Activated CD4-positive, alpha-beta T cell treated with anti-CD3 and anti-CD28 coated beads, Interleukin-2, amount 10 ng/mL, durations not matched to agents 7 days and 5 days (primary cell): ENCODE measurements at regions not wholly inside any gene's neighbourhood (a gene's known extent, or its start where the extent isn't known, plus 50 kb on each side); places are given as distances from the start of the nearest gene placed in this dataset.

Source experiments
- CTCF ChIA-PET: fragments of 350-600 bp; sonication (Branson Sonifier 250); formaldehyde crosslinking; loops from one replicate; lab custom pipeline; 2021; ENCODE audit warnings: antibody characterized with exemption; lab: Charles Lee
- POLR2A ChIA-PET: fragments of 350-600 bp; sonication (Branson Sonifier 250); formaldehyde crosslinking; loops from one replicate; lab custom pipeline; 2021; ENCODE audit warnings: antibody characterized with exemption; lab: Charles Lee
- DNase-seq: peaks from one replicate; pipeline ENCODE4 v3.0.0-alpha.2; 2020
- H3K27ac Mint-ChIP-seq: one replicate; pipeline ENCODE4 v1.8.0; 2021; ENCODE audit warnings: mild to moderate bottlenecking, moderate library complexity, mixed read lengths
- H3K27me3 Mint-ChIP-seq: one replicate; pipeline ENCODE4 v1.8.0; 2021; ENCODE audit warnings: mixed read lengths
- H3K36me3 Mint-ChIP-seq: one replicate; pipeline ENCODE4 v1.8.0; 2021; ENCODE audit warnings: low read depth, mixed read lengths
- H3K4me1 Mint-ChIP-seq: one replicate; pipeline ENCODE4 v1.8.0; 2021; ENCODE audit warnings: mixed read lengths
- H3K4me3 Mint-ChIP-seq: one replicate; pipeline ENCODE4 v1.8.0; 2021; ENCODE audit warnings: mild to moderate bottlenecking, moderate library complexity, mixed read lengths
- H3K9me3 Mint-ChIP-seq: one replicate; pipeline ENCODE4 v1.8.0; 2021; ENCODE audit warnings: mixed read lengths

- ChIA-PET CTCF (no interaction called here), POLR2A (no interaction called here)
- H3K36me3 Mint-ChIP-seq, result no peaks in the 10 kb centered on the region
- H3K9me3 Mint-ChIP-seq, result no peaks in the 10 kb centered on the region
- H3K4me1 Mint-ChIP-seq, result no peaks in the 10 kb centered on the region
- no peaks in the 10 kb centered on the region for H3K27me3 Mint-ChIP-seq
- DNase-seq, result no peak
- no peak overlapping the region for H3K27ac Mint-ChIP-seq
- no peak overlapping the region for H3K4me3 Mint-ChIP-seq
Measured at GRCh38 chr11:28708075-28708474, 599.9 kb downstream of the METTL15 start.

- Mint-ChIP-seq H3K4me1 (no peaks in the 10 kb centered on the region), H3K27me3 (no peaks in the 10 kb centered on the region), H3K36me3 (no peaks in the 10 kb centered on the region), H3K9me3 (no peaks in the 10 kb centered on the region), H3K4me3 (no peak overlapping the region), H3K27ac (no peak overlapping the region)
- ChIA-PET POLR2A (no interaction called here), CTCF (no interaction called here)
- DNase-seq, result no peak
Measured at GRCh38 chr11:28704801-28705200, 596.6 kb downstream of the METTL15 start.

- DNase-seq, result no peak
- H3K27me3 Mint-ChIP-seq, result no peaks in the 10 kb centered on the region
- POLR2A ChIA-PET, result no interaction called here
- no peaks in the 10 kb centered on the region for H3K36me3 Mint-ChIP-seq
- no peaks in the 10 kb centered on the region for H3K4me1 Mint-ChIP-seq
- H3K9me3 Mint-ChIP-seq, result no peaks in the 10 kb centered on the region
- no peak overlapping the region for H3K27ac Mint-ChIP-seq
- CTCF ChIA-PET, result no interaction called here
- H3K4me3 Mint-ChIP-seq, result no peak overlapping the region
Measured at GRCh38 chr11:28703371-28703770, 595.2 kb downstream of the METTL15 start.

DNA sequence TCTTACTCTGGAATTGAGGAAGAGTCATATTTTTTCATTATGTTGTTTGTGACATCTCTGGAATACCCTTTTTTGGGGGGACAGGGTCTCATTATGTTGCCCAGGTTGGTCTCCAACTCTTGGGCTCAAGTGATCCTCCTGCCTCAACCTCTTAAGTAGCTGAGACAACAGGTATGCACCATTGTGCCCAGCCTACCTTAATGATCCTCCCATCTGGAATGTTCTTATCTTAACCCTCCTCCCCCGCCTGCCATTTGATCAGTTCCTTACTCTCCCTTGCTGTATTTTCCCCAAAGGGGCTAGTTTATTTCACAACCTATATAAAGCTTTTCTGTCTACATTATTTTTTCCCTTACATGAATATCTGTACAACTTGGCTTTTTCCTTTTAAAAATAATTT is 594.7 kb downstream of the METTL15 start:
- CTCF ChIA-PET, result no interaction called here
- no peaks in the 10 kb centered on the region for H3K36me3 Mint-ChIP-seq

GRCh38 chr11:28702450-28702790 is 594.2 kb downstream of the METTL15 start:
- H3K27ac Mint-ChIP-seq, result no peak overlapping the region
- no peaks in the 10 kb centered on the region for H3K27me3 Mint-ChIP-seq
- POLR2A ChIA-PET, result no interaction called here
- no peaks in the 10 kb centered on the region for H3K4me1 Mint-ChIP-seq
- CTCF ChIA-PET, result no interaction called here
- no peak overlapping the region for H3K4me3 Mint-ChIP-seq
- no peaks in the 10 kb centered on the region for H3K36me3 Mint-ChIP-seq
- DNase-seq, result no peak
- H3K9me3 Mint-ChIP-seq, result no peaks in the 10 kb centered on the region

More for the DNA sequence above, 594.7 kb downstream of the METTL15 start:
- POLR2A ChIA-PET, result no interaction called here
- Mint-ChIP-seq H3K9me3 (no peaks in the 10 kb centered on the region), H3K27ac (no peak overlapping the region), H3K27me3 (no peaks in the 10 kb centered on the region), H3K4me3 (no peak overlapping the region), H3K4me1 (no peaks in the 10 kb centered on the region)
- DNase-seq, result no peak

DNA sequence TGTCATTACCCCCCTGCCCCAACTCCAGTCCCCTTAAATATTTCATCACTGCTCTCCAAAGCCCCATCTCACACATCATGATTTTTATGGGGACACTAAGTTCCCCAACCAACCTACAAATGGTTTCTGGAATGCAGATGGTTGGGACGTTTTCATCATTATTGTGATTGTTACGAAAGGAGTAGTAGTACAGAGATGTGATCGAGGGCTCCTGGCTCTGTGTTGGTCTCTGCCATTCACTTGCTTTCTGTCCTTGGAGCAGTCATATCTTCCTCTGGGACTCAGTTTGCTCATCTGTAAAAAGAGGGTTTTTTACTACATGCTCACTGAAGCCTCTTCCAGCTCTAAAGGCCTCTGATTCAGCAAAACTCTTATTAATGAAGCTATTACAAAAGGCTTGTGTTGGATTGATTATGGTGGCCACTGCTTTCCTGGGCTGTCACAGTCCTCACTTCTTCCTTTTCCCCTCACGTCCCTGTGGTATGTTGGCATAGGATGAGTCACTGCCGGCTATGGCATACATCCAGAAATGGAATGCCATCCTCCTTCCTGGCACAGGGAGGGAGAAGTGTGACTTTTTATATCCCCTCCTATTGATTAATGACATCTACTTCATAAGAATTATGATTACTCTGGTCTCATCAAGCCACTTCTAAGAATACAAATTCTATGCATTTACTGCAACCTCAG is 593.7 kb downstream of the METTL15 start:
- Mint-ChIP-seq H3K4me1 (no peaks in the 10 kb centered on the region), H3K4me3 (no peak overlapping the region), H3K36me3 (no peaks in the 10 kb centered on the region), H3K9me3 (no peaks in the 10 kb centered on the region), H3K27me3 (no peaks in the 10 kb centered on the region), H3K27ac (no peak overlapping the region)
- DNase-seq, result no peak
- POLR2A ChIA-PET, result no interaction called here
- CTCF ChIA-PET, result no interaction called here

DNA sequence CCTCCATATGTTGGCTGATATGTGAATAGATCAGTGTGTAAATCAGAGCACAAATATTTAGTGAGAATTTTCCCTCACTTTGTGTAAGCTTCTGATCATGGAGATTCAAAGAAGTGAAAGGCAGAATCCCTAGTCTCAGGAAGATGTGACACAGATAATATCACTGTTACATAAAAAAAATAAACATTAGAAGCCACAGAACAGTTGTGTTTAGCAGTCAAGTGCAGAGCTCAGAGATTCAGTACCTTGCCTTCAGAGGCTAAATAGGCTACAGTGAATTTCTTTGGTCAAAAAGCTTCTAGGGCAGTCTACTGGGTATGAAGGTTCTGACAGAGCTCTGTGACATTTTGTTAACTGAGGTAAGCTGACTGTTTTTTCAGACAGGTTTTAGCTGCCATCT is 591.5 kb downstream of the METTL15 start:
- H3K27ac Mint-ChIP-seq, result no peak overlapping the region
- ChIA-PET CTCF (interaction anchor here (0.7 kb wide), 1 partner anchor 911 kb away, joined by 3 read pairs; no protein-coding TSS in a partner anchor), POLR2A (no interaction called here)

GRCh38 chr11:28697920-28698827 is 590.0 kb downstream of the METTL15 start:
- Mint-ChIP-seq H3K36me3 (no peaks in the 10 kb centered on the region), H3K27me3 (no peaks in the 10 kb centered on the region), H3K4me3 (no peak overlapping the region), H3K9me3 (no peaks in the 10 kb centered on the region), H3K27ac (no peak overlapping the region), H3K4me1 (no peaks in the 10 kb centered on the region)
- ChIA-PET CTCF (interaction anchor here (0.6 kb wide), 1 partner anchor 994 kb away, joined by 3 read pairs; no protein-coding TSS in a partner anchor), POLR2A (no interaction called here)
- peak; percentile 17 for DNase-seq

More for the DNA sequence above, 591.5 kb downstream of the METTL15 start:
- Mint-ChIP-seq H3K4me3 (no peak overlapping the region), H3K27me3 (no peaks in the 10 kb centered on the region), H3K36me3 (no peaks in the 10 kb centered on the region), H3K9me3 (no peaks in the 10 kb centered on the region), H3K4me1 (no peaks in the 10 kb centered on the region)
- DNase-seq, result no peak

GRCh38 chr11:28696591-28696990 is 588.4 kb downstream of the METTL15 start:
- DNase-seq, result no peak
- ChIA-PET POLR2A (no interaction called here), CTCF (interaction anchor here (0.7 kb wide), 1 partner anchor 24 kb away, joined by 3 read pairs; no protein-coding TSS in a partner anchor)
- Mint-ChIP-seq H3K4me3 (no peak overlapping the region), H3K9me3 (no peaks in the 10 kb centered on the region), H3K4me1 (no peaks in the 10 kb centered on the region), H3K36me3 (no peaks in the 10 kb centered on the region), H3K27ac (no peak overlapping the region), H3K27me3 (no peaks in the 10 kb centered on the region)

GRCh38 chr11:28690746-28691145 is 582.6 kb downstream of the METTL15 start:
- no peak overlapping the region for H3K4me3 Mint-ChIP-seq
- no peak overlapping the region for H3K27ac Mint-ChIP-seq
- ChIA-PET POLR2A (no interaction called here), CTCF (no interaction called here)
- H3K27me3 Mint-ChIP-seq, result no peaks in the 10 kb centered on the region
- no peak for DNase-seq
- no peaks in the 10 kb centered on the region for H3K4me1 Mint-ChIP-seq
- H3K36me3 Mint-ChIP-seq, result no peaks in the 10 kb centered on the region
- H3K9me3 Mint-ChIP-seq, result no peaks in the 10 kb centered on the region

DNA sequence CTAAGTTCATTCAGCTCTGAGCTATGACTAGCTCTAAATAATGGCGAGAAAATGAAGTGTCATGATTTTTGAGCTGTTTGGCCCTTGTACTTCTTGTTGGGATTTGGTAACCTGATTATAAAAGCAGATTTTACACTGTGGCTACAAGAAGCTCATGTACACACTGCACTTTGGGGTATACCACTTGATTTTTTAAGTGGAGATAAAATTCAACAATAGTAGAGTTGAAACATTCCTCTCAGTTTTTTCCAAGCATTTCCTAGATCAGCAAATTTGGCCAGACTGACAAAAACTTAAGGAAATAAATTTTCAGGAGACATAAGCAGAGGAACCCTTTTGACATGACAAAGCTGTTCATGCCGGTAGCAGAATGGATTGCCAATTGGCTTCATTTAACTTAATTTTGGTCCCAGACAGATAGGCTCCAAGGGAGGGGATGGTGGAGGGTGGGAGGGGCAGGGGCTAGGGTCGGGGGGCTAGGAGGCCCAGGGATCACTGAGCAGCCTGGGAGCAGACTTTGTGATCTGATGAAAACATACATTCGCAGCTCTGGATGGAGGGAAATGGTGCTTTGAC is 575.9 kb downstream of the METTL15 start:
- H3K4me3 Mint-ChIP-seq, result no peak overlapping the region
- no peaks in the 10 kb centered on the region for H3K27me3 Mint-ChIP-seq
- no peaks in the 10 kb centered on the region for H3K9me3 Mint-ChIP-seq
- H3K4me1 Mint-ChIP-seq, result no peaks in the 10 kb centered on the region
- no peaks in the 10 kb centered on the region for H3K36me3 Mint-ChIP-seq
- no peak overlapping the region for H3K27ac Mint-ChIP-seq
- DNase-seq, result no peak
- ChIA-PET CTCF (no interaction called here), POLR2A (no interaction called here)

DNA sequence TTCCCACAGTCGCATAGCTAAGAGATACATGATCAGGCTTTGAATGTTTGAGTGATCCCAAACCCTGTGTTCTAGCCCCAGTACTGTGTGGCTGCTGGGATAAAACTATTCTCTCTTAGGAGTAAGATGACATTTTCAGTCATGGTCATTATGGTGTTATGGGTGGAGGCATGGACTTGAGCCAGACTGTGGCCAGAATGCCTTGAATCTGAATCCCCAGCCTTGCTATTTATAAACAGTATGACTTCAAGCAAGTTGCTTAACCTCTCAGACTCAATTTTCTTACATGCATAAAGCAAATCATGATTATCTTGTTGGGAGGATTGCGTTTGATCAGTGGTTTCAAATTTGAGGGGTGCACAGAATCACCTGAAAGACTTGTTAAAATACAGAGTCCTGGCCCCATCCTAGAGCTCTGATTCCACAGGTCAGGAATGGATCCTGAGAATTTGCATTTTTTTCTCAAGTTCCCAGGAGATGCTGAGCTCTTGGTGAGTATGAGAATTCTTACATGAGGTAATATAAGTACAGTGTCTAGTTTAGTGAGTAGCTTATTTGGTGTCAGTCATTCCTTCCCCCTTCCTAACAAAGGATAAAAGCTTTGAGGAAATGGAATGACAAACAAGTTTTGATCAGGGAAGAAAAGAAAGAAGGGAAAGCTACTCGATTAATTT is 571.7 kb downstream of the METTL15 start:
- CTCF ChIA-PET, result no interaction called here
- Mint-ChIP-seq H3K27ac (no peak overlapping the region), H3K36me3 (no peaks in the 10 kb centered on the region), H3K27me3 (no peaks in the 10 kb centered on the region), H3K9me3 (no peaks in the 10 kb centered on the region), H3K4me3 (no peak overlapping the region), H3K4me1 (no peaks in the 10 kb centered on the region)
- no peak for DNase-seq
- POLR2A ChIA-PET, result no interaction called here

GRCh38 chr11:28677721-28678120 is 569.5 kb downstream of the METTL15 start:
- Mint-ChIP-seq H3K27ac (no peak overlapping the region), H3K27me3 (no peaks in the 10 kb centered on the region), H3K4me3 (no peak overlapping the region), H3K4me1 (no peaks in the 10 kb centered on the region), H3K36me3 (no peaks in the 10 kb centered on the region), H3K9me3 (no peaks in the 10 kb centered on the region)
- CTCF ChIA-PET, result no interaction called here
- DNase-seq, result no peak
- POLR2A ChIA-PET, result no interaction called here
